T-cell (primary cell): ENCODE measurements at regions not wholly inside any gene's neighbourhood (a gene's known extent, or its start where the extent isn't known, plus 50 kb on each side); places are given as distances from the start of the nearest gene placed in this dataset.
"Not testable (repeated sequence)": the region's sequence is repeated elsewhere in the genome, so short reads cannot be mapped to it uniquely, and the experiment has no call there.

Experiments
- ATAC-seq, 4 experiments: fragments of 200-7000 bp in 3 of 4; fragments of 150-1000 bp in 1 of 4; cut with Tn5 transposase; replicated peaks in 1 of 4; 1 replicate in 3 of 4; 2 replicates in 1 of 4; pipeline ENCODE4 v1.10.0; 2021; ENCODE audit warnings: moderate library complexity in 3 of 4, mild to moderate bottlenecking in 2 of 4, moderate number of reproducible peaks in 1 of 4
- CTCF ChIA-PET, 2 donors: fragments of 300-600 bp; sonication (Branson Sonifier 250); formaldehyde crosslinking; loops; one replicate each; lab custom pipeline; 2022; ENCODE audit warnings: antibody characterized with exemption in 2 of 2; lab: Charles Lee
- POLR2A ChIA-PET, 2 donors: fragments of 300-600 bp; sonication (Branson Sonifier 250); formaldehyde crosslinking; loops; one replicate each; lab custom pipeline; 2022; ENCODE audit warnings: antibody characterized with exemption in 2 of 2; lab: Charles Lee
- DNase-seq, 35 experiments: peaks; one replicate each; pipeline versions ENCODE4 v3.0.0 to v3.0.0-alpha.2; 2013 to 2023
- H3K27ac ChIP-seq: one replicate; pipeline ENCODE4 v1.5.1; 2013; ENCODE audit warnings: low read length
- H3K27me3 ChIP-seq, 2 experiments: replicated peaks in 1 of 2; 1 replicate in 1 of 2; 2 replicates in 1 of 2; pipeline versions ENCODE4 v1.6.1 to v1.7.0; 2013; ENCODE audit warnings: low read length in 1 of 2, mixed read lengths in 1 of 2; ENCODE audit not compliant: control insufficient read depth in 2 of 2, insufficient read depth in 2 of 2; ENCODE audit errors: extremely low read depth in 1 of 2
- H3K36me3 ChIP-seq, 2 donors: 1 replicate in 1 of 2; 2 replicates in 1 of 2; pipeline versions ENCODE4 v1.6.1 to v1.7.0; 2013; ENCODE audit warnings: low read length in 1 of 2; ENCODE audit not compliant: control insufficient read depth in 2 of 2, insufficient read depth in 1 of 2; ENCODE audit errors: extremely low read depth in 1 of 2
- H3K4me1 ChIP-seq, 2 experiments: 1 replicate in 1 of 2; 2 replicates in 1 of 2; pipeline versions ENCODE4 v1.6.1 to v1.7.0; 2013; ENCODE audit warnings: low read length in 2 of 2, mixed read lengths in 1 of 2; ENCODE audit not compliant: insufficient read depth in 2 of 2, control insufficient read depth in 1 of 2; ENCODE audit errors: extremely low read depth in 1 of 2
- H3K4me3 ChIP-seq, 2 donors: 1 replicate in 1 of 2; 2 replicates in 1 of 2; pipeline versions ENCODE4 v1.5.1 to v1.7.0; 2013; ENCODE audit warnings: mild to moderate bottlenecking in 2 of 2, low read length in 1 of 2, moderate library complexity in 1 of 2; ENCODE audit not compliant: control insufficient read depth in 1 of 2; ENCODE audit errors: extremely low read depth in 1 of 2
- H3K9me3 ChIP-seq: 2 replicates; pipeline ENCODE4 v1.7.0; 2013
- H3K27ac Mint-ChIP-seq, 2 donors: one replicate each; pipeline ENCODE4 v1.8.0; 2020 to 2021; ENCODE audit warnings: mild to moderate bottlenecking in 2 of 2, mixed read lengths in 2 of 2
- H3K27me3 Mint-ChIP-seq, 2 donors: one replicate each; pipeline ENCODE4 v1.8.0; 2021 to 2022; ENCODE audit warnings: mixed read lengths in 2 of 2
- H3K36me3 Mint-ChIP-seq: one replicate; pipeline ENCODE4 v1.8.0; 2021; ENCODE audit warnings: mixed read lengths
- H3K4me1 Mint-ChIP-seq, 3 donors: one replicate each; pipeline ENCODE4 v1.8.0; 2020 to 2022; ENCODE audit warnings: mixed read lengths in 3 of 3, mild to moderate bottlenecking in 1 of 3
- H3K4me3 Mint-ChIP-seq, 3 donors: one replicate each; pipeline ENCODE4 v1.8.0; 2020 to 2022; ENCODE audit warnings: mild to moderate bottlenecking in 3 of 3, mixed read lengths in 3 of 3, moderate library complexity in 3 of 3
- H3K9me3 Mint-ChIP-seq, 3 donors: one replicate each; pipeline ENCODE4 v1.8.0; 2020 to 2022; ENCODE audit warnings: mixed read lengths in 3 of 3
- WGBS: methylation state at CpG from one replicate; pipeline ENCODE4 v1.1.5; 2013; ENCODE audit warnings: missing lambda C conversion rate; ENCODE audit not compliant: insufficient coverage; 5-methylcytosine and 5-hydroxymethylcytosine counted together

DNA sequence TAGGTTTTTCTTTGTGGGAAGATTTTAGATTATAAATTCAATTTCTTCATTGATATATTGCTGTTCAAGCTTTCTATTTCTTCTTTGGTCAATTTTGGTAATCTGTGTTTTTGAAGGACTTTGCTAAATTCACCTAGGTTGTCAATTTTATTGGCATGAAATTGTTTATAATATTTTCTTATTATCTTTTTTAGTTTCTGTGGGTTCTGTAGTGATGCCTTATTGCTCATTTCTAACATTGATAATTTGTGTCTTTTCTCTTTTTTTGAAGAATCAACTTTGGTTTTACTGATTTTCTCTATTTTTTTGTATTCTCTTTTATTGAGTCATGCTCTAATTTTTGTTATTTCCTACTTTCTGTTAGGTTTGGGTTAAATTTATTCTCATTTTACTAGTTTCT is 123.2 kb downstream of the ADSS2 start:
- Mint-ChIP-seq H3K4me1 (peaks cover 0 to 33% (median 18%) of the 10 kb centered on the region in 3 donors), H3K9me3 (peaks cover 3 to 13% (median 12%) of the 10 kb centered on the region in 3 donors), H3K27ac (no peak overlapping the region), H3K4me3 (no peak overlapping the region), H3K36me3 (no peaks in the 10 kb centered on the region), H3K27me3 (peaks cover 3 to 4% of the 10 kb centered on the region in 2 donors)
- Histone ChIP-seq H3K9me3 (no peaks in the 10 kb centered on the region), H3K4me3 (no peak overlapping the region), H3K36me3 (no peaks in the 10 kb centered on the region), H3K4me1 (peaks cover 0 to 22% of the 10 kb centered on the region in 2 experiments), H3K27me3 (no peaks in the 10 kb centered on the region), H3K27ac (no peak overlapping the region)
- ATAC-seq: no peak
- ChIA-PET POLR2A (no interaction called here), CTCF (no interaction called here)
- no peak for DNase-seq

DNA sequence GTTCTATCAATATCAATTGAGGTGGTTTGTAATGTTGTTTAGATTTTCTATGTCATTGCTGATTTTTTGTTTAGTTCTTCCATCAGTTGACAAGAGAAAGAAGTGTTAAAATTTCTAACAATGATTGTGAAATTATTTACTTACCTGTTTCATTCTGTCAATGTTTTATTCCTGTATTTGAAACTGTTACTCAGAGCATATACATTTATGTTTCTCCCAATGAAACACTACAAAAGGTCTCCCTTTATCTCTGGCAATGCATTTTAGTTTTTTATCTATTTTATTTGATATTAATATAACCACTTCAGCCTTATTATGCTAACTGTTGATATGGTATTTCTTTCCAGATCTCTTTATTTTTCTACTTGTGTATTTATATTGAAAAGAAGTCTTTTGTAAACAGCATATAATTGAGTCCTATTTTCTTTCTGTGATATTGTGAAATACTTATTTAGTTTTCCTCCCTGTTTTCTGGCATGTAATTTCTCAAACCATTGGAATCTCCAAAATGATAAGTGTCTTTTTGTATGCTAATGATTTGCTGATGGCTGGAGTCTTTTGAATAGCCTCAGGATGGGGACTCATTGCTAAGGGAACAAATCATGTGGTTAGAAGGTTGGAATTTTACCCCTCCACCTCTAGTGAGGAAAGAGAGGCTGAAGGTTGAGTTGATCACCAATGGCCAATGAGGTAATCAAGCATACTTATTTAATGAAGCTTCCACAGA is 122.0 kb downstream of the ADSS2 start:
- no peak overlapping the region for H3K4me3 Mint-ChIP-seq
- Histone ChIP-seq H3K4me3 (no peak overlapping the region), H3K36me3 (no peaks in the 10 kb centered on the region), H3K27ac (no peak overlapping the region), H3K9me3 (no peaks in the 10 kb centered on the region), H3K27me3 (no peaks in the 10 kb centered on the region), H3K4me1 (peaks cover 0 to 13% of the 10 kb centered on the region in 2 experiments)
- H3K36me3 Mint-ChIP-seq: no peaks in the 10 kb centered on the region
- CTCF ChIA-PET: no interaction called here
- H3K27me3 Mint-ChIP-seq: peaks cover 9 to 14% of the 10 kb centered on the region in 2 donors
- ATAC-seq (no peak), DNase-seq (no peak)
- no peak overlapping the region for H3K27ac Mint-ChIP-seq
- POLR2A ChIA-PET: no interaction called here
- H3K4me1 Mint-ChIP-seq: peaks cover 0 to 22% (median 9%) of the 10 kb centered on the region in 3 donors
- peaks cover 3 to 13% (median 12%) of the 10 kb centered on the region in 3 donors for H3K9me3 Mint-ChIP-seq

DNA sequence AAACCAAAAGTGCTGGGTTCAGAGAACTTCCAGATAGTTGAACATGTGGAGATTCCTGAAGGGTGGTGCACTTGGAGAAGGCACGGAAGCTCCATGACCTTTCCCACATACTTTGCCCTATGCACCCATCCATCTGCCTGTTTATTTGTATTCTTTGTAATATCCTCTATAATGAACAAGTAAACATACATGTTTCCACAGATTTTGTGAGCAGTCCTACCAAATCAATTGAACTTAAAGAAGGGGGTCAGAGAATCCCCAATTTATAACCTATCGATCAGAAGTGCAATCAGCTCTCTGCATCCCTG is 121.4 kb downstream of the ADSS2 start:
- H3K36me3 ChIP-seq: no peaks in the 10 kb centered on the region
- DNase-seq (no peak), ATAC-seq (no peak)
- H3K27me3 ChIP-seq: no peaks in the 10 kb centered on the region
- no peaks in the 10 kb centered on the region for H3K9me3 ChIP-seq
- CTCF ChIA-PET: no interaction called here
- peaks cover 0 to 10% of the 10 kb centered on the region in 2 experiments for H3K4me1 ChIP-seq
- Mint-ChIP-seq H3K27me3 (peaks cover 9 to 14% of the 10 kb centered on the region in 2 donors), H3K9me3 (peaks cover 3 to 13% (median 12%) of the 10 kb centered on the region in 3 donors), H3K4me1 (peaks cover 0 to 18% (median 4%) of the 10 kb centered on the region in 3 donors), H3K27ac (no peak overlapping the region), H3K4me3 (no peak overlapping the region), H3K36me3 (no peaks in the 10 kb centered on the region)
- H3K4me3 ChIP-seq: no peak overlapping the region
- H3K27ac ChIP-seq: no peak overlapping the region
- POLR2A ChIA-PET: no interaction called here
- no CpG with 5 or more reads among the region's 2 CpGs for WGBS

DNA sequence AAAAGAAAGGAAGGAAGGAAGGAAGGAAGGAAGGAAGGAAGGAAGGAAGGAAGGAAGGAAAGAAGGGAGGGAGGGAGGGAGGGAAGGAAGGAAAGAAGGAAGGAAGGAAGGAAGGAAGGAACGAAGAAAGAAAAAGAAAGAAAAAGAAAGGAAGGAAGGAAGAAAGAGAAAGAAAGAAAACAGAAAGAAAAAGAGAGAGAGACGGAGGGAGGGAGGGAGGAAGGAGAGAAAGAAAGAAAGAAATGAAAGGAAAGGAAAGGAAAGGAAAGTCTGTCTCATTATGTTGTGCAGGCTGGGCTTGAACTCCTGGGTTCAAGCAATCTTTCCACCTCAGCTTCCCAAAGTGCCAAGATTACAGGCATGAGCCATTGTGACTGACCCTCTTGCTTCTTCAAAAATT is 118.9 kb downstream of the ADSS2 start:
- Mint-ChIP-seq H3K9me3 (peaks cover 0 to 13% (median 12%) of the 10 kb centered on the region in 3 donors), H3K27me3 (peaks cover 9 to 19% of the 10 kb centered on the region in 2 donors)
- CTCF ChIA-PET, H3K36me3 ChIP-seq, H3K36me3 Mint-ChIP-seq, H3K4me1 Mint-ChIP-seq, H3K4me3 ChIP-seq, H3K27me3 ChIP-seq, H3K9me3 ChIP-seq, H3K27ac ChIP-seq, H3K27ac Mint-ChIP-seq, H3K4me1 ChIP-seq, POLR2A ChIA-PET, ATAC-seq, H3K4me3 Mint-ChIP-seq, DNase-seq: not testable (repeated sequence)
- WGBS: 58% methylated on average over 2 of the region's 2 CpGs

DNA sequence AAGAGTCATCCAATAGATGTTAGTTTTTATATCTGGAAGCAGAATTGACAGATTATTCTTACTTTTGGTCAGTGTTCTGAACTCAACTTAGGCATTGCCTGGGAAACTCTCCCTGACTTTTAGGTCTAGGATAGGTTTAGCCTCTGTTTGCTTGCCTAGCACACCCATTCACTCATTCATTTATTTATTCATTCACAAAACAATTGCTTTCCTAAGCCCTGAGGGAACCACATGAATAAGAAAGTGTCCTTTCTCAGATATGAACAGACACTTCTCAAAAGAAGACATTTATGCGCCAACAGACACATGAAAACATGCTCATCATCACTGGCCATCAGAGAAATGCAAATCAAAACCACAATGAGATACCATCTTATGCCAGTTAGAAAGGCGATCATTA is 117.4 kb downstream of the ADSS2 start:
- H3K36me3 Mint-ChIP-seq, ATAC-seq, POLR2A ChIA-PET, H3K4me3 ChIP-seq, H3K4me3 Mint-ChIP-seq, H3K27ac ChIP-seq, H3K4me1 Mint-ChIP-seq, DNase-seq, CTCF ChIA-PET, H3K9me3 ChIP-seq, H3K9me3 Mint-ChIP-seq, H3K36me3 ChIP-seq, H3K27me3 ChIP-seq, H3K4me1 ChIP-seq: not testable (repeated sequence)
- Mint-ChIP-seq H3K27ac (peak overlapping the region in 1 of 2 donors; percentile 23), H3K27me3 (peaks cover 9 to 19% of the 10 kb centered on the region in 2 donors)
- no CpG with 5 or more reads among the region's 2 CpGs for WGBS

DNA sequence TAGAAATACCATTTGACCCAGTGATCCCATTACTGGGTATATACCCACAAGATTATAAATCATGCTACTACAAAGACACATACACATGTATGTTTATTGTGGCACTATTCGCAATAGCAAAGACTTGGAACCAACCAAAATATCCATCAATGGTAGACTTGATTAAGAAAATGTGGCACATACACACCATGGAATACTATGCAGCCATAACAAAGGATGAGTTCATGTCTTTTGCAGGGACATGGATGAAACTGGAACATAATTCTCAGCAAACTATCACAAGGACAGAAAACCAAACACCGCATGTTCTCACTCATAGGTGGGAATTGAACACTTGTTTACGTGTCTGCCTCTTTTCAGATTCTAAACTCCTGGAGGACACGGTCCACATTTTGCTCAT is 116.9 kb downstream of the ADSS2 start:
- H3K9me3 ChIP-seq, H3K4me1 Mint-ChIP-seq, H3K36me3 ChIP-seq, POLR2A ChIA-PET, H3K4me3 ChIP-seq, H3K27ac ChIP-seq, H3K36me3 Mint-ChIP-seq, H3K9me3 Mint-ChIP-seq, H3K27me3 ChIP-seq, DNase-seq, H3K4me1 ChIP-seq, H3K27ac Mint-ChIP-seq, H3K4me3 Mint-ChIP-seq, ATAC-seq, CTCF ChIA-PET: not testable (repeated sequence)
- peaks cover 9 to 19% of the 10 kb centered on the region in 2 donors for H3K27me3 Mint-ChIP-seq
- no CpG with 5 or more reads among the region's 4 CpGs for WGBS

DNA sequence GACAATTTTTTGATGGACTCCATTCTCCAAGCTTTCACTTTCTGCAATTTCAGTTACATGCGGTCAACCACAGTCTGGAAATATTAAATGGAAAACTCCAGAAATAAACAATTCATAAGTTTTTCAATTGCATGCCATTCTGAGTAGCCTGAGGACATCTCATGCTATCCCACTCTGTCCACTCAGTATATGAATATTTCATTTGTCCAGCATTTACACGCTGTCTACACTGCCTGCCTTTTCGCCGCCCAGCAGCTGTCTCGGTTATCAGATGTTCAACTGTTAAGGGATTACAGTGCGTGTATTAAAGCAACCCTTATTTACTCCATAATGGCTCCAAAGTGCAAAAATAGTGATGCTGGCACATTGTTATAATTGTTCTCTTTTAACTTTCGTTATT is 116.3 kb downstream of the ADSS2 start:
- ChIA-PET CTCF (no interaction called here), POLR2A (no interaction called here)
- Histone ChIP-seq H3K4me3 (no peak overlapping the region), H3K36me3 (no peaks in the 10 kb centered on the region), H3K27ac (no peak overlapping the region), H3K4me1 (no peaks in the 10 kb centered on the region), H3K27me3 (peaks cover 0 to 3% of the 10 kb centered on the region in 2 experiments), H3K9me3 (no peaks in the 10 kb centered on the region)
- Mint-ChIP-seq H3K27me3 (peaks cover 9 to 19% of the 10 kb centered on the region in 2 donors), H3K36me3 (no peaks in the 10 kb centered on the region), H3K27ac (no peak overlapping the region), H3K9me3 (peaks cover 0 to under 1% (median 0%) of the 10 kb centered on the region in 3 donors), H3K4me1 (peaks cover 0 to 2% (median 0%) of the 10 kb centered on the region in 3 donors), H3K4me3 (no peak overlapping the region)
- no peak for DNase-seq
- no peak for ATAC-seq
- WGBS: no CpG with 5 or more reads among the region's 7 CpGs
